Left ventricle myocardium inferior (tissue), 1 donor: ENCODE measurements at regions not wholly inside any gene's neighbourhood (a gene's known extent, or its start where the extent isn't known, plus 50 kb on each side); places are given as distances from the start of the nearest gene placed in this dataset.

Source experiments
- DNase-seq: peaks from one replicate; pipeline ENCODE4 v3.0.0-alpha.2; 2020
- H3K27ac ChIP-seq: fragments of 200-600 bp; replicated peaks from 2 replicates; pipeline ENCODE4 v1.8.0; 2021
- H3K27me3 ChIP-seq: fragments of 200-600 bp; 2 replicates; pipeline ENCODE4 v1.8.0; 2021; ENCODE audit warnings: low read depth
- H3K36me3 ChIP-seq: fragments of 200-600 bp; 2 replicates; pipeline ENCODE4 v1.8.0; 2021
- H3K4me1 ChIP-seq: fragments of 200-600 bp; 2 replicates; pipeline ENCODE4 v1.8.0; 2021
- H3K4me3 ChIP-seq: fragments of 200-600 bp; 2 replicates; pipeline ENCODE4 v1.8.0; 2021; ENCODE audit warnings: mild to moderate bottlenecking, moderate library complexity
- H3K9me3 ChIP-seq: fragments of 200-600 bp; replicated peaks from 2 replicates; pipeline ENCODE4 v1.8.0; 2021
- CTCF ChIP-seq: fragments of 200-600 bp; IDR thresholded peaks from 2 replicates; pipeline ENCODE4 v1.8.0; 2021; ENCODE audit warnings: antibody characterized with exemption, mild to moderate bottlenecking, borderline replicate concordance
- intact Hi-C: fragments of 100-400 bp; cut with micrococcal nuclease; formaldehyde crosslinking; loops from one replicate; pipeline ENCODE4 v1.11.0; 2022
- donor health status: DM: no; HTN: yes; CAD: no; lungs with severe emphysema.

- intact Hi-C loops = no loop called here
- DNase-seq = no peak
- Histone ChIP-seq H3K4me3 (no peak overlapping the region), H3K36me3 (no peaks in the 10 kb centered on the region), H3K27me3 (no peaks in the 10 kb centered on the region), H3K9me3 (no peaks in the 10 kb centered on the region), H3K4me1 (no peaks in the 10 kb centered on the region), H3K27ac (no peak overlapping the region)
- no peak for TF ChIP-seq CTCF
Measured at GRCh38 chr3:147662705-147663104, 253.5 kb downstream of the ZIC1 start.

- Histone ChIP-seq H3K27me3 (no peaks in the 10 kb centered on the region), H3K9me3 (no peaks in the 10 kb centered on the region), H3K4me3 (no peak overlapping the region), H3K27ac (no peak overlapping the region), H3K4me1 (no peaks in the 10 kb centered on the region), H3K36me3 (no peaks in the 10 kb centered on the region)
- no peak for DNase-seq
- no peak for TF ChIP-seq CTCF
- intact Hi-C loops = no loop called here
Measured at GRCh38 chr3:147669077-147669476, 259.9 kb downstream of the ZIC1 start.

- Histone ChIP-seq H3K36me3 (no peaks in the 10 kb centered on the region), H3K4me1 (no peaks in the 10 kb centered on the region), H3K27me3 (no peaks in the 10 kb centered on the region), H3K27ac (no peak overlapping the region), H3K4me3 (no peak overlapping the region), H3K9me3 (no peaks in the 10 kb centered on the region)
- DNase-seq = no peak
- no peak for TF ChIP-seq CTCF
- intact Hi-C loops = no loop called here
Measured at GRCh38 chr3:147672035-147672434, 262.9 kb downstream of the ZIC1 start.

DNA sequence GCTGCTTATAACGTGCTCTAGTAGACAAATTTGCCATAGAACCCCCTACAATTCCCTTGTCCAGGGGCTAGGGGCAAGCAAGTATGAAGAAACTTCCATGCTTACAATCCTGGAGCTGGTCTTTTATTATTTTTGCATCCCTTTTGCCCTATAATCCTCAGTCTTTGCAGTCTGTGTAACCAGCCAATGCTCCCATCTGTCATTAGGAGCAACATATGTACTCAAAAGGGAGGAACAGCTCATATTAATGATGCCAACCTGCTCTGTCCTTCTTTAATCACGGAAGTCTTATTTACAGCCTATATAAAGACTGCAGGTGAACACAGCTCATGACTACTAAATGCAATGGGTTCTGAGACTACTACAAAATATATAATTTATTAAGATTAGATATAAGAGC is 263.3 kb downstream of the ZIC1 start:
- Histone ChIP-seq H3K27me3 (no peaks in the 10 kb centered on the region), H3K36me3 (no peaks in the 10 kb centered on the region), H3K4me3 (no peak overlapping the region), H3K4me1 (no peaks in the 10 kb centered on the region), H3K9me3 (no peaks in the 10 kb centered on the region), H3K27ac (no peak overlapping the region)
- DNase-seq = no peak
- intact Hi-C loops = no loop called here
- no peak for TF ChIP-seq CTCF

DNA sequence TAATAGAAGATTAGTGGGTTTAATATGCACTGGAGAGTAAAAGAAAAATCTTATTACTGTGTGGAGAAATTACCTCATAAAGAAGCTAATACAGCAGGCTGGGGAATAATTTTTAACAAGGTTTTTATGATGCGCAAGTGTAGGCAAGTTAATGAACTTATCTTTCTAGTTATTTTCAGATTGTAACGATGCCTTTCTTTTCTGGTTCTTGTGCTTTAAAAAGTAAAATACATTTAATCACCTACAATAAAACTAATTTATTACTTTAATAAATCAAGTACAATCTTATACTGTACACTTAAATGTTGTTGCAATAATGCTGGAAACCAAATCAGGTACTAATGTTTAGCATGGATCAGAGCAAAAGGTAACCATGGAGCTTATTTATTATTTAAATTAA is 266.6 kb downstream of the ZIC1 start:
- H3K27ac ChIP-seq = no peak overlapping the region
- H3K4me3 ChIP-seq = no peak overlapping the region
- DNase-seq = no peak
- intact Hi-C loops = no loop called here
- no peaks in the 10 kb centered on the region for H3K9me3 ChIP-seq
- peaks cover 6% of the 10 kb centered on the region for H3K4me1 ChIP-seq
- no peaks in the 10 kb centered on the region for H3K36me3 ChIP-seq
- no peak for TF ChIP-seq CTCF
- no peaks in the 10 kb centered on the region for H3K27me3 ChIP-seq
